Loucy (cell line): ENCODE measurements at regions not wholly inside any gene's neighbourhood (a gene's known extent, or its start where the extent isn't known, plus 50 kb on each side); places are given as distances from the start of the nearest gene placed in this dataset.

Experiments used
- CTCF ChIP-seq: fragments of 200-600 bp; sonication (generic); conservative IDR thresholded peaks from 2 replicates; pipeline ENCODE4 v1.5.1; 2014; ENCODE audit warnings: mild to moderate bottlenecking, antibody characterized with exemption, low read length
- EZH2phosphoT487 ChIP-seq: fragments of 200-600 bp; IDR thresholded peaks from 2 replicates; pipeline ENCODE4 v1.6.1; 2018; ENCODE audit warnings: antibody characterized with exemption, mild to moderate bottlenecking, moderate library complexity, borderline replicate concordance

GRCh38 chr21:8990326-8991087 lies 1530.9 kb upstream of the TPTE start:
- TF ChIP-seq CTCF (no peak), EZH2phosphoT487 (no peak)
